Body of pancreas (tissue), 4 donors: ENCODE measurements at regions not wholly inside any gene's neighbourhood (a gene's known extent, or its start where the extent isn't known, plus 50 kb on each side); places are given as distances from the start of the nearest gene placed in this dataset.

Experiments used
- ATAC-seq: fragments of 150-250 bp; one replicate; pipeline ENCODE4 v1.9.1; 2016
- DNase-seq, 4 donors: peaks; one replicate each; pipeline ENCODE4 v3.0.0-alpha.2; 2019
- H3K27ac ChIP-seq, 4 donors: fragments of 200-600 bp; sonication (generic); 1 replicate in 3 of 4; 2 replicates in 1 of 4; pipeline versions ENCODE4 v1.5.1 to v1.6.1; 2016 to 2019; ENCODE audit warnings: mild to moderate bottlenecking in 1 of 4, mixed read lengths in 1 of 4, moderate library complexity in 1 of 4
- H3K27me3 ChIP-seq, 2 donors: fragments of 200-600 bp; sonication (generic); one replicate each; pipeline ENCODE4 v1.6.0; 2016; ENCODE audit warnings: mild to moderate bottlenecking in 1 of 2
- H3K36me3 ChIP-seq, 2 donors: fragments of 200-600 bp; sonication (generic); replicated peaks in 1 of 2; 2 replicates each; pipeline ENCODE4 v1.5.1; 2016; ENCODE audit warnings: low read depth in 2 of 2; ENCODE audit not compliant: insufficient read depth in 1 of 2
- H3K4me1 ChIP-seq: fragments of 200-600 bp; sonication (generic); one replicate; pipeline ENCODE4 v1.6.0; 2016
- H3K4me3 ChIP-seq, 2 donors: fragments of 200-600 bp; sonication (generic); 1 replicate in 1 of 2; 2 replicates in 1 of 2; pipeline ENCODE4 v1.5.1; 2016 to 2019
- H3K9me3 ChIP-seq, 3 donors: fragments of 200-600 bp; sonication (generic); 1 replicate in 2 of 3; 2 replicates in 1 of 3; pipeline ENCODE4 v1.5.1; 2016
- CTCF ChIP-seq, 7 experiments: fragments of 450-650 bp in 4 of 7; fragments of 200-600 bp in 3 of 7; sonication (generic) in 3 of 7; IDR thresholded peaks; one replicate each; pipeline ENCODE4 v1.5.1; 2016 to 2019; ENCODE audit warnings: antibody characterized with exemption in 7 of 7
- POLR2A ChIP-seq, 3 donors: fragments of 450-650 bp; IDR thresholded peaks; one replicate each; pipeline ENCODE4 v1.6.1; 2016; ENCODE audit warnings: antibody characterized with exemption in 3 of 3, mild to moderate bottlenecking in 2 of 3
- WGBS, 2 donors: methylation state at CpG; one replicate each; pipeline ENCODE4 v1.1.5; 2017; 5-methylcytosine and 5-hydroxymethylcytosine counted together
- intact Hi-C: fragments of 100-400 bp; cut with DNase I; formaldehyde crosslinking; loops from one replicate; pipeline ENCODE4 v1.15.1; 2023

- Histone ChIP-seq H3K27ac (no peak overlapping the region), H3K36me3 (no peaks in the 10 kb centered on the region), H3K4me1 (peaks cover 5% of the 10 kb centered on the region), H3K4me3 (no peak overlapping the region), H3K27me3 (no peaks in the 10 kb centered on the region), H3K9me3 (no peaks in the 10 kb centered on the region)
- DNase-seq = no peak
- intact Hi-C loops = no loop called here
- 88 to 89% methylated on average over 2 of the region's 2 CpGs for WGBS, 2 donors
- no peak for ATAC-seq
- TF ChIP-seq POLR2A (IDR thresholded peaks at IDR 0.05) (no peak), CTCF (IDR thresholded peaks at IDR 0.05) (no peak)
Observed at GRCh38 chr3:118740722-118741290, 293.8 kb downstream of the IGSF11 start.

GRCh38 chr3:118742760-118743159, 291.9 kb downstream of the IGSF11 start:
- Histone ChIP-seq H3K9me3 (no peaks in the 10 kb centered on the region), H3K36me3 (no peaks in the 10 kb centered on the region), H3K27me3 (no peaks in the 10 kb centered on the region), H3K4me3 (no peak overlapping the region), H3K4me1 (peaks cover 5% of the 10 kb centered on the region), H3K27ac (no peak overlapping the region)
- intact Hi-C loops = no loop called here
- ATAC-seq = no peak
- no peak for DNase-seq
- WGBS, 2 donors = 86 to 89% methylated on average over 2 of the region's 2 CpGs
- no peak for TF ChIP-seq CTCF (IDR thresholded peaks at IDR 0.05)
- TF ChIP-seq POLR2A (IDR thresholded peaks at IDR 0.05) = no peak

GRCh38 chr3:118744186-118744585, 290.5 kb downstream of the IGSF11 start:
- WGBS, 2 donors = 55 to 58% methylated on average over 2 of the region's 2 CpGs
- intact Hi-C loops = no loop called here
- TF ChIP-seq CTCF (IDR thresholded peaks at IDR 0.05) (no peak), POLR2A (IDR thresholded peaks at IDR 0.05) (no peak)
- DNase-seq = no peak
- H3K27ac ChIP-seq = no peak overlapping the region
- no peak for ATAC-seq
- no peaks in the 10 kb centered on the region for H3K36me3 ChIP-seq
- H3K27me3 ChIP-seq = no peaks in the 10 kb centered on the region
- peaks cover 5% of the 10 kb centered on the region for H3K4me1 ChIP-seq
- H3K9me3 ChIP-seq = no peaks in the 10 kb centered on the region
- no peak overlapping the region for H3K4me3 ChIP-seq

- Histone ChIP-seq H3K27me3 (no peaks in the 10 kb centered on the region), H3K4me1 (no peaks in the 10 kb centered on the region), H3K9me3 (no peaks in the 10 kb centered on the region), H3K4me3 (no peak overlapping the region), H3K36me3 (no peaks in the 10 kb centered on the region), H3K27ac (no peak overlapping the region)
- intact Hi-C loops = no loop called here
- no peak for DNase-seq
- WGBS, 2 donors = 45 to 54% methylated on average over 7 of the region's 7 CpGs
- no peak for ATAC-seq
- TF ChIP-seq POLR2A (IDR thresholded peaks at IDR 0.05) (no peak), CTCF (IDR thresholded peaks at IDR 0.05) (no peak)
Observed at GRCh38 chr3:118754406-118755252, 280.0 kb downstream of the IGSF11 start.
